GM18867 (cell line): ENCODE measurements at regions not wholly inside any gene's neighbourhood (a gene's known extent, or its start where the extent isn't known, plus 50 kb on each side); places are given as distances from the start of the nearest gene placed in this dataset.

Source experiments
- ATAC-seq: cut with Tn5 transposase; IDR thresholded peaks from one replicate; pipeline ENCODE4 v1.9.1; 2021; ENCODE audit warnings: mild to moderate bottlenecking, moderate library complexity; ENCODE audit not compliant: unreplicated experiment

GRCh38 chr18:54716586-54716985 is 111.7 kb upstream of the RAB27B start:
- no peak for ATAC-seq

DNA sequence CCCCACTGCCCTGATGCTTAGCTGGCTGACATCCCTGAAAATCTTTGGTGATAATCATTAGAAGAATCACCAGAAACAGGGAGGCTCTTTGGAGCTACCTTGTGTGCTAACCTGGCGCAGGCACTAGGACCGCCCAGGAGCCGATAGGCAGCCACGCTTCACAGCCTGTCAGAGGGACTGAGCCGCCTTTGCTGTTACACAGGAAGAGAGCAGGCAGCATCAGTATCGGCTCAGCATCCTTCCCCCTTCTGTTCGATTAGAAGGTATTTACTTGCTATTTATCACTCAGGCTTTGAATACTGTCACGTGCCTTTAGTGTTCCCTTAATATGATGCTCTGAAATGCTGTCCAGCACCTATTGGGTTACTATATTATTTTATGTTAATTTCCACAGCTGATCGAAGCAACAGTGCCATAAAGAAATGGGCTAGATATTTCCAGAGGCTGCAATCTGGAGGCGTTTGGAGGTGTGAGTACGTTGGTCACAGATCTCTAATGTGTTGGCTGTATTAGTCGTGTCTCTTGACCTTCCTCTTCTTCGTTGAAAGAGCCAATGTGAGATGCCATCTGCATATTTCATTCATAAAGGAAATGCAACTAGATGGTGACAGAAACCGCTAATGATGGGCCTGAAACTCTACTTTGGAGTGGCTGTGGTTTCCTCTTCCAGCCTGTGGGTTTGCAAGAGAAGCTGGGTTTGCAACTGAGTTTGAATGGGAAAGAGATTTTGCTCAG is 110.4 kb upstream of the RAB27B start:
- peak; percentile 85 for ATAC-seq

GRCh38 chr18:54718408-54718773 is 109.9 kb upstream of the RAB27B start:
- ATAC-seq: no peak

- no peak for ATAC-seq
These were observed 107.7 kb upstream of the RAB27B start for GRCh38 chr18:54720620-54721019.

- ATAC-seq: no peak
These were observed 102.1 kb upstream of the RAB27B start for GRCh38 chr18:54726143-54726542.

DNA sequence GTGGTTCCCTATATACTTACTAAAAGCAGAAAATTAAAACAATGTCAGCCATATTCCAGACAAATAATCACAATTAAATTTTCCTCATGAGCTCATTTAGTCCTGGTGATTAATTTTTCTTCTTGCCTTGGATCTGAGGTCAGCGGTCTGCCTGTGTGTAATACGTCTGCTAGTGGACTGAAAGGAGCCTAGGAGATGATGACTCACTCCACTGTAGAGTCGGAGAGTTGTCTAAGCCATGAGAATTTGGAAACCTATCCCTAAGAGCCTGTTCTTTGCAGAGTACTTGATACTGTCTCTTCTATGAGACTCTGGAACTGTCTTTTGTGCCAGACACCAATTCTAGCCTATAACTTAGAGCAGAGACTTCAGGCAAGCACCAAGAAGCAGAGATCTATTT is 94.2 kb upstream of the RAB27B start:
- ATAC-seq: no peak

DNA sequence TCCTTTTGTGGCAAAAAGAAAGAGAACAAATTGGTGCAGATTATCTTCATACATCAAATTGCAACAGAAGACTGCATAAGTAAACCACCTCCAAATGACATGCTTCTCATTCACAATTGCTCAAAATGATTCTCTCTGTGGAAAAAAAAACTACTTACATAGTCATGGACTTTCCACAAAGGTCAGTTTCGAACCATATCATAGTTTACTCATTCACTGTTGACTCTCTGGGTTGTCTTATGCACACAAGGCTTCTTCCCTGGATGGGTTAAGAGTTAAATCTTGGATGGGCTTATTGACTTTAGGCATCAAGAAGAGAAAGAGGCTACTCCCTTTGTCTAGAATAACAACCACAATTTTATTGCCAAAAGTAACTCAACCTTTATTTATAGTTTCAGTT is 91.3 kb upstream of the RAB27B start:
- no peak for ATAC-seq

DNA sequence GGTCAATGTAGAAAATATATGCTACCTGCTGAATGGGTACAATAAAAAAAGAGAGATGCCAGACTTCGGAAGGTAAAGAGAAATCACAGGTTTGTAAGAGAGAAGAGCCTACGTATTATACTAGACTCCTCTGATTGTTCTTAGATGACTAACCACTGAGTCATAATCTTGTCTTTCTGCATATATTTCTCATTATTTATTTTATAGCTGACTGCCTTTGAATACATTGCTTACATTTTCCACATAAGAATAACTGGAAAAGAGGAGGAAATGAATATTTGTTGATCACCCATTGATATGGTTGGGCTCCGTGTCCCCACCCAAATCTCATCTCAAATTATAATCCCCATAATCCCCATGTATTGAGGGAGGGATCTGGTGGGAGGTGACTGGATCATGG is 90.3 kb upstream of the RAB27B start:
- no peak for ATAC-seq

DNA sequence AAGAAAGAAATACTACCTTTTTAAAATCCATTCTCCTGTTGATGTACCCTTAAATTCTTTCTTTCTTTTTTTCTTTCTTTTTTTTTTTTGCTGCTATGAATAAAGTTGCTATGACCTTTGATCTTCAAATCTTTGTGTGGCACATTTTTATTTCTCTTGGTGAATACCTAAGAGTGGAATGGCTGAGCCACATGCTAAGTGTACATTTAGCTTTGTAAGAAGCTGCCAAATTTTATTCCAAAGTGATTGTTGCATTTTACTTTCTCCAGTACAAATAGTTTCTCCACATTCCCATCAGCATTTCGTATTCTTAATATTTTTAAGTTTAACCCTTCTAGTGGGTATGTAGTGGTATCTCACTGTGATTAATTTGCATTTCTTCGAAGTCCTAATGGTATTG is 88.8 kb upstream of the RAB27B start:
- no peak for ATAC-seq

- ATAC-seq: no peak
These were observed 88.0 kb upstream of the RAB27B start for GRCh38 chr18:54740136-54740846.

GRCh38 chr18:54742120-54742519 is 86.2 kb upstream of the RAB27B start:
- no peak for ATAC-seq

DNA sequence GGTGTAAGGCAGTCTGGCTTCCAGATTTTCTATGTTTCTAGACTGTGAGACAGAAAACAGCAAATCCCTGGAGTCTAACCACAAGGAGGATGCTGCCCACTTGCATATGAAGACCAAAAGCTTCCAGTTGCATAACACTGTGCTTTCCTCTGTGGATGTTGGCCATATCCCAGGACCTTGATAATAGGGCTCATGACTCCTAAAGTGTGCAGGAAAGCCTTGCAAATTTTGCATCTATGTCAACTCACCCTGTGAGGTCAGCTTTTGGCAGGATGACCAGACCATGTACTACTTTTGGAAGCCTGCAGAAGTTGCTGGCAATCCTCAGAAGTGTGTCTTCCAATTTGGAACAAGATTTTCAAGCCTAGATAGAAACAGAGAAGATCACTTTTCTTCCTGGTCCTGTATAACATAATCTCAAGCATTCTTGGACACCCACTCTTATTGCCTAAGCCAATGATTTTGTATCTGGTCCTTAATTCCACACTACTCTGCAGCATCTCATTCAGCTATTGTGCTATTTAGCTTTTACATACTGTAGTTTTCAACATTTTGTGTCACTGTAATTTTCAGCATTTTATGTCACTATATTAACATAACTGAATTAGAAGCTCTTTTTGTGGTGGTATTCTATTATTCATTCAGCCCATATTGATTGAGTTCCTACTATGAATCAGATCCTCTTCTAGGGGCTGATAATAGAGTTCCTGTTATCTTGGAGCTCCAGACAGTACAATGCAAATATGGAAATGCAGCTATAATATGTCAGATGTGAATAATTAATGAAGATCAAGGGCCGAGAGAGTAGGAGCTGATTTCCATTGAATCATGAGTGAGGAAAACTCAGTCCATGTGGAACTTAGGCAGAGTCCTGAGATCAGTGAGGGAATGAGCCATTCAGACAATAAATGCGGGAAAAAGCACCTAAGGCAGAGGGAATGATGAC is 85.3 kb upstream of the RAB27B start:
- ATAC-seq: no peak

- no peak for ATAC-seq
These were observed 84.7 kb upstream of the RAB27B start for GRCh38 chr18:54743605-54743995.

DNA sequence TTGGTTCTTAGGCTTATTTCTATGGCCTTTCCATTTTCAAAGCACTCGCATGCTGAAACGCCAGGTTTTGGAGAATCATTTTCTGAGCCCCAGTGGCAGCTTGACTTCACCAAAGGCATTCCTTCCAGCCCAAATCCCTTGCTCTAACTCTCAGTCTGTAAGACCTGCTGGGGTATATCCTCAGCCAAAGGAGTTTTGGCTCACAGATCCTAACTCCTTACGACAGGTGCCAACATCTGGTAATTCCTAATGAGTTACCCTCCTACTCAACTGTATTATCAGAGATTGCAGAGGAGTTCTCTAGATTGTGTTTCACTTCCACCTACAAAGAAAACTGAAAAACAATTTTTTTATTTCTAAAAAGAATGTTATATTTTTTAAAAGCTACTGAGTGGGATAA is 79.0 kb upstream of the RAB27B start:
- ATAC-seq: no peak

GRCh38 chr18:54750350-54750749 is 77.9 kb upstream of the RAB27B start:
- ATAC-seq: no peak

GRCh38 chr18:54752185-54752584 is 76.1 kb upstream of the RAB27B start:
- ATAC-seq: no peak

DNA sequence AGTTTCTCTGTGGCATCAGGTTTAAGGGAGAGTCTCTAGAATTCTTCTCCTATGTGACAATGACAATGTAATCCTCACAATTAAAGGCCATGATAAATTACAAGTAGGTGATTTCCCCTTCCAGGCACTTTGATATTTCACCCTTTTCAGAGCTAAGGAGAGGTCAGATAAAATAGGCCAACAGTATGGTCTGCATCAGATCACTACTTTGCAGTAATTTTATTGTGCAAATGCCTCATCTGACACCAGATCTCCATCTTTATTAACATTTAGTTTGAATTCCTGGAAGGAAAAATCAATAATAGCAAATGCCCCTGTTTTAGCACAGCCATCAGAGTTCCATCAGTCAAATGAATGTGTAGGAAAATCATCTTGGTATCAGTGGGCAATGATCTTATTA is 72.8 kb upstream of the RAB27B start:
- no peak for ATAC-seq

DNA sequence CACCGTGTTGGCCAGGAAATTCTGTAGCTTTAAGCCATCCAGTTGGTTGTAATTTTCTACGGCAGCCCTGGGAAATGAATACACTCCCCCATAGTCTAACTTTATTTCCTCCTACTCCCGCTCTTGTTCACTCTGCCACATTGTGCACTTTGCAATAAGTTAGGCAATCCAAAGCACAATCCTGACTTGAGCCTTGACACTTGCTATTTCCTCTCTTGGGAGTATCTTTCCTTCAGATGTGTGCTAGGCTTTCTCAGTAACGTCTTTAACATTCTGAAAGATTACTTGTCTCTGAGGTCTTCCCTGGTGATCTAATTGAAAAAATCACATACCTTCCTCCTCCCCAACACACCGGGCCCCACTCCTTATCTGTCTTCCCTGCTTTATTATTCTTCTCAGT is 65.9 kb upstream of the RAB27B start:
- ATAC-seq: no peak

DNA sequence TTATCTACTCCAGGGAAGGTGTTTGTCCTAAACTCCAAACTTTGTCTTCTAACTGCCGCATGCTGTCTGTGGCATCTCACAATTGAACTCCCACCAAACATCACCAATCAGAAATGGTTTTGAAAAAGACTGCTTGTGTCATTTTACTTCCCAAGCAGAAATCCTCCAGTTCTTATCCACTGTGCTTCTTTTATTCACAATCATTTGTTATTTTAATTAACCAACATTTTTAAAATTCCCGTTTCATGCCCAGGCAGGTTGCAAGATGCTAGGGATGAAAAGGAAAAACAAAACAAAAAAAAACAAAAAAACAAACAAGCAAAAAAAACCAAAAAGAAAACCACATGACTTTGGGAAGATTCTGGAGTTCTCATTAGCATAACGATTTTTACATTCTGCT is 63.5 kb upstream of the RAB27B start:
- no peak for ATAC-seq

DNA sequence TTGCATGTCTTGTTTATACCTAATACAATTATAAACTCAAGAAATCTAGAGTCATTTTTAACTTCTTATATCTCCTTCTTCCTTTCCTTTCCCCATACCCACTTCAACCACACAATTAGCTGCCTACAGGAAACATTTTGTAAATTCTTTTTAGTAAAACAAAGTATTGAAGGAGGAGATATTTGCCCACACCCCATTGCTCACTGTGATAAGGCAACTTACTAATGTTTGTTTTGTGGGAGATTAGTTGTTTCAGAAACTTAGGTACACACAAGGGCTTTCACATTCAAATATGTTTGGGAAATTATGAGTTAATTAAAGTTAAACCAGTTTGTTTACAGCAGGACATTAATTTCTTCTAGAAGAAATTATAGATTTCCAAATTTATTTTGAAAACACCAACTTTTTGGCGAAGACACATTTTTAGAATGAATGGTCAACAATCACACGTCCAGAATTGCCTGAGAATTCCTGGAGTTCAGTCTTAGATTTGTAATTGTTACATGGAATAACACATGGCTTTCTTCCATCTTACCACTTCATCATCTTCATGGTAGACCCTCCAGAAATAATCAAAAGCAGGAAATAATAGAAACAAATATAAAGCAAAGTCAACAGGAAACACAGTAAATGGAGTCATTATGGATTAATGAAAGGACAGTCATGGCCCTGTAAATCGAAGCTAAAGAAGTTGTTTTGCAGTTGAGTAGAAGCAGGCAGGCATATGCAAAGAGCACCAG is 62.5 kb upstream of the RAB27B start:
- ATAC-seq: no peak

- ATAC-seq: no peak
These were observed 61.6 kb upstream of the RAB27B start for GRCh38 chr18:54766634-54767033.
